Urinary bladder (tissue), 3 donors: ENCODE measurements at regions not wholly inside any gene's neighbourhood (a gene's known extent, or its start where the extent isn't known, plus 50 kb on each side); places are given as distances from the start of the nearest gene placed in this dataset.
A peak's percentile ranks its signal among the peaks of the same experiment; 100 is the strongest.
"Not testable (repeated sequence)": the region's sequence is repeated elsewhere in the genome, so short reads cannot be mapped to it uniquely, and the experiment has no call there.

Source experiments
- DNase-seq: peaks from one replicate; pipeline ENCODE4 v3.0.0-alpha.2; 2015; ENCODE audit errors: extremely low spot score
- H3K27ac ChIP-seq: one replicate; pipeline ENCODE4 v1.5.1; 2013; ENCODE audit warnings: low read depth, mild to moderate bottlenecking, moderate library complexity
- H3K36me3 ChIP-seq: one replicate; pipeline ENCODE4 v1.6.1; 2013; ENCODE audit warnings: mild to moderate bottlenecking, moderate library complexity; ENCODE audit not compliant: insufficient read depth
- H3K4me1 ChIP-seq: one replicate; pipeline ENCODE4 v1.6.1; 2013; ENCODE audit warnings: mild to moderate bottlenecking, moderate library complexity; ENCODE audit not compliant: insufficient read depth
- H3K4me3 ChIP-seq: one replicate; pipeline ENCODE4 v1.5.1; 2013; ENCODE audit warnings: low read depth, low read length
- WGBS: extraction: QIAGEN DNeasy Blood & Tissue Kit; methylation state at CpG from one replicate; pipeline ENCODE4 v1.1.7; 2013; 5-methylcytosine and 5-hydroxymethylcytosine counted together
- donor health status: healthy with polysubstance abuse.
- donor health status: healthy.

GRCh38 chrX:40406330-40406859, 174.4 kb upstream of the ATP6AP2 start:
- 82% methylated on average over 4 of the region's 4 CpGs for WGBS
- Histone ChIP-seq H3K27ac (no peak overlapping the region), H3K36me3 (no peaks in the 10 kb centered on the region), H3K4me3 (no peak overlapping the region), H3K4me1 (no peaks in the 10 kb centered on the region)
- no peak for DNase-seq

DNA sequence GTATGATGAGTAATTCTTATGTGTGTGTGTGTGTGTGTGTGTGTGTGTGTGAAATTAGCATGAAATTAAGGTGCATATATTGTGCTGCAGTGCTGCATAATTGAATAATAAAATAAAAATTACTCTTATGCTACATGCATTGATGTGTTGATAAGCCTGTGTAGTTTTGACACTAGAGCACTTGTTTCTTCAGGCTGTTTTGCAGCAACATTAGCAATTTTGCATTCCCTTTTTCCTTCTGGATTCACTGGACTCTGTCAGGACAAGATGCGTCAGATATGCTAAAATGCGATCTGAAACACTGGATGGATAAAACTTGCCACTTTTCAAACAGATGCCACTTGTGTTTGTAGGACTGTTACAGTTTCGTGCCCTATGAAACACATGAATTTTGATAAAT, 175.4 kb upstream of the ATP6AP2 start:
- Histone ChIP-seq H3K36me3 (no peaks in the 10 kb centered on the region), H3K27ac (no peak overlapping the region), H3K4me3 (no peak overlapping the region), H3K4me1 (no peaks in the 10 kb centered on the region)
- no peak for DNase-seq
- WGBS, result 97% methylated on average over 3 of the region's 3 CpGs

- Histone ChIP-seq H3K4me1 (no peaks in the 10 kb centered on the region), H3K27ac (peak overlapping the region; percentile 10), H3K36me3 (no peaks in the 10 kb centered on the region), H3K4me3 (no peak overlapping the region)
- 83% methylated on average over 7 of the region's 7 CpGs for WGBS
- no peak for DNase-seq
Measured at GRCh38 chrX:40403757-40404156, 177.0 kb upstream of the ATP6AP2 start.

- no peaks in the 10 kb centered on the region for H3K4me1 ChIP-seq
- peak; percentile 33 for DNase-seq
- WGBS, result 13% methylated on average over 12 of the region's 12 CpGs
- H3K4me3 ChIP-seq, result no peak overlapping the region
- no peak overlapping the region for H3K27ac ChIP-seq
- H3K36me3 ChIP-seq, result no peaks in the 10 kb centered on the region
Measured at GRCh38 chrX:40402831-40403533, 177.8 kb upstream of the ATP6AP2 start.

DNA sequence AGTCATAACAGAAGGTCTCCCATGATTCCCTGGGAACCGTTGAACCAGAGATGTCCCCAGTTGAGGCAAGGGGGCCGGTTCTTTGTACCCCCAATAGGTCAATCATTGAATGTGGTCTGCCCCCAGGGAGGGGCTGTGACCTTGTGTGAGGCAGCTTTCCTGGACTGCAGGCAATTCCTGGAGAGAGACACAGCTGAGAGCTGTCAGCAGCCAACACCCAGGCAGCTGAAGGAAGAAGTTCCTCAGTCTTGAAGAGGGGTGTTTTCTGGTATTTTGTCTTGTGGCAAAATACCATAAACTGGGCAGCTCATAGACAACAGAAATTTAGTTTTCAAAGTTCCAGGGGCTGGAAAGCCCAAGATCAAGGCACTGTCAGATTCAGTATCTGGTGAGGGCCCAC, 185.7 kb upstream of the ATP6AP2 start:
- DNase-seq, result no peak
- Histone ChIP-seq H3K4me1 (no peaks in the 10 kb centered on the region), H3K36me3 (no peaks in the 10 kb centered on the region), H3K4me3 (no peak overlapping the region), H3K27ac (no peak overlapping the region)
- WGBS, result 89% methylated on average over 2 of the region's 2 CpGs

- no peaks in the 10 kb centered on the region for H3K4me1 ChIP-seq
- no peak overlapping the region for H3K27ac ChIP-seq
- DNase-seq, result no peak
- H3K4me3 ChIP-seq, result no peak overlapping the region
- no peaks in the 10 kb centered on the region for H3K36me3 ChIP-seq
- 95% methylated on average over 5 of the region's 5 CpGs for WGBS
Measured at GRCh38 chrX:40394302-40394701, 186.5 kb upstream of the ATP6AP2 start.

DNA sequence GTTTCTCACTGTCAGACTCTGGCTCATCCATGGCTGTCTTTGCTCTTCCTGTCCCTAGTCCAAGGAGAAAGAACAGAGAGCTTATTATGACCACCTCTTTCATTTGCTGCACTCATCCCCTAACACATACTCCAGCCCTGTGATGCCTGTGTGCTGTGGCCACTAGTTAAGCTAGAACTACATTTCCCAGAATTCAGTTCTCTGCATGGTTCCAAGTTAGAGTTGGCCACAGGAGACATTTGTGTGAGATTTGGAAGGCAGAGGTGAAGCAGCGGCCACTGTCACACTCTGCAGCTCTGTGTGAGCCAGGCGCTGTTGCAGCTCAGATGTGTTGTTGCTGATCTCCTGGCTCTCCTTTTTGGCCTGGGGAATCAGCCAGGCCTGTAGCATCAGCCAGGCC, 188.2 kb upstream of the ATP6AP2 start:
- no peaks in the 10 kb centered on the region for H3K4me1 ChIP-seq
- H3K27ac ChIP-seq, result no peak overlapping the region
- WGBS, result 94% methylated on average over 2 of the region's 2 CpGs
- no peak for DNase-seq
- no peak overlapping the region for H3K4me3 ChIP-seq
- H3K36me3 ChIP-seq, result no peaks in the 10 kb centered on the region

GRCh38 chrX:40391662-40392061, 189.1 kb upstream of the ATP6AP2 start:
- Histone ChIP-seq H3K27ac (no peak overlapping the region), H3K4me3 (no peak overlapping the region), H3K4me1 (no peaks in the 10 kb centered on the region), H3K36me3 (no peaks in the 10 kb centered on the region)
- DNase-seq, result no peak
- 91% methylated on average over 3 of the region's 3 CpGs for WGBS

DNA sequence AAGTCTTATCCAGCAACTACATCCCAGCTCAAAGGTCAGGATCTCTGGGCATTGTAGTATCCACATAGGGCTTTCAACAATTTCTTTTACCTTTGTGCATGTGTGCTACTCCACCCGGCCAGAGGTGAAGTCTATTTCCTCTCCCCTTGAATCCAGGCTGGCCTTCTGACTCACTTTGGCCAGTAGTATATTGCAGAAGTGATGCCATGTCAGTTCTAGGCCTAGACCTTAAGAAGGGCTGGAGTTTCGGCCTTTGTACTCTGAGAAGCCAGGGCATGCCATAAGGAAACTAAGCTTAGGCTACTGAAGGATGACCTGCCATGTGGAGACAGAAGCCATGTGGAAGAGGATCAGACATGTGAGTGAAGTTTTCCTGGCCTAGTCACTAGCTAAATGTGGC, 191.2 kb upstream of the ATP6AP2 start:
- no peaks in the 10 kb centered on the region for H3K36me3 ChIP-seq
- no peaks in the 10 kb centered on the region for H3K4me1 ChIP-seq
- WGBS, result 90% methylated on average over 2 of the region's 2 CpGs
- H3K4me3 ChIP-seq, result no peak overlapping the region
- no peak overlapping the region for H3K27ac ChIP-seq
- DNase-seq, result no peak

DNA sequence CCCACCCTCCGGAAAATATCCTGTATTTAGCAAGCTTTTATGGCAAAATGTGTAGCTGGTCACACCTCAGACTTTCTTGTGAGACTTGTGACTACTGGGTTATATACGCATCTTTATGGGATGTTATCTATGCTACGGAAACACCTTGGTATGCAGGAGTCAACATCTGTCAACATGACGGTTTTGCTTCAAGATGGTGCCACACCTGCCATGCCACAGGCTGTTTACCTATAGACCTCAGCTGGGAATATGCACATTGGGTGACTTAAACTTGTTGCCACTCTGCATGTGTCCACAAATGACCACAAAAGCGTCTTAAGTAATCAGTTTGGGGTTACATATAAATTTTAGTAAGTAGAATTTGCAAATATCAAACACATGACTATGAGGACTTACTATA, 192.3 kb upstream of the ATP6AP2 start:
- no peaks in the 10 kb centered on the region for H3K36me3 ChIP-seq
- no peaks in the 10 kb centered on the region for H3K4me1 ChIP-seq
- no peak for DNase-seq
- H3K4me3 ChIP-seq, result no peak overlapping the region
- WGBS, result 90% methylated on average over 5 of the region's 5 CpGs
- no peak overlapping the region for H3K27ac ChIP-seq

DNA sequence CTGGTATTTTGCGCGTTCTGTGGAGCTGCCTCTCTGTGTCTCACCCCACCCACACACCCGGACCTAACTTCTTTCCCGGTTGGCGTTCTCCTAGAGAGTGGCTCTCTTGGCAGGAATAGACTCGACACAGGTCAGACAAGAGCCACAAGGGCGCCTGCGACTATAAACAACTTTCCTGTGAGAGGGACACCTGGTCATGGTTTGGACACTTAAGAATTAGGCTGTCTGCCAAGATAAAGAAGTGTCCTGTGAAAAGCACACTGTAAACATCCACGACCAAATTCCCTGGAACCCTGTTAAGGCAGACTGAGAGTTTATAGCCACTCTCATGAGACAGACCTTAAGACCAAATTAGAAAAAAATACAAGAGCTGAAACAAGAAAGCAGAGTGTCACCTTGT, 192.9 kb upstream of the ATP6AP2 start:
- not testable (repeated sequence) for H3K36me3 ChIP-seq, H3K4me1 ChIP-seq, H3K27ac ChIP-seq, H3K4me3 ChIP-seq, DNase-seq
- 48% methylated on average over 9 of the region's 9 CpGs for WGBS

GRCh38 chrX:40387311-40387710, 193.5 kb upstream of the ATP6AP2 start:
- WGBS, result 88% methylated on average over 7 of the region's 7 CpGs
- not testable (repeated sequence) for H3K36me3 ChIP-seq, DNase-seq, H3K4me1 ChIP-seq, H3K4me3 ChIP-seq, H3K27ac ChIP-seq

GRCh38 chrX:40385682-40386081, 195.1 kb upstream of the ATP6AP2 start:
- no peaks in the 10 kb centered on the region for H3K36me3 ChIP-seq
- no peak overlapping the region for H3K27ac ChIP-seq
- H3K4me1 ChIP-seq, result no peaks in the 10 kb centered on the region
- no peak for DNase-seq
- H3K4me3 ChIP-seq, result no peak overlapping the region
- WGBS, result 69% methylated on average over 3 of the region's 3 CpGs

DNA sequence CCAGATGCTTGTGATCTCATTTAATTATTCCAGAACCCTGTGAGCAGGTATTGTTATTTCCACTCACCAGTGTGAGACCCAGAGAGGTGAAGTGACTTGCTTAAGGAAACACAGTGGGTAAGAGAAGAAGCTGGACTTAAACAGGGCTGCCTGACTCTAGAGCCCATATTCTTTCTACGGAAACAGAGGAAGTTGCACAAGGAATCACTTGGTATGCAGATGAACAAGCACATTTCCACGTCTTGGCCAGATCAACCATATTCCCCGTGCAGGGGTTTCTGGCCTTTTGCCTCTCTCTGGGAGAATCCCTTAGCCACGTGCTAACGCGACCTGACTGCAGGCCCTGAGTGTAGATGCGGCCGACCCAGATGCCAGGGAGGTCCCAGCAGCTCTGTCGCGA, 195.5 kb upstream of the ATP6AP2 start:
- Histone ChIP-seq H3K27ac (no peak overlapping the region), H3K36me3 (no peaks in the 10 kb centered on the region), H3K4me3 (no peak overlapping the region), H3K4me1 (no peaks in the 10 kb centered on the region)
- 87% methylated on average over 10 of the region's 10 CpGs for WGBS
- no peak for DNase-seq

DNA sequence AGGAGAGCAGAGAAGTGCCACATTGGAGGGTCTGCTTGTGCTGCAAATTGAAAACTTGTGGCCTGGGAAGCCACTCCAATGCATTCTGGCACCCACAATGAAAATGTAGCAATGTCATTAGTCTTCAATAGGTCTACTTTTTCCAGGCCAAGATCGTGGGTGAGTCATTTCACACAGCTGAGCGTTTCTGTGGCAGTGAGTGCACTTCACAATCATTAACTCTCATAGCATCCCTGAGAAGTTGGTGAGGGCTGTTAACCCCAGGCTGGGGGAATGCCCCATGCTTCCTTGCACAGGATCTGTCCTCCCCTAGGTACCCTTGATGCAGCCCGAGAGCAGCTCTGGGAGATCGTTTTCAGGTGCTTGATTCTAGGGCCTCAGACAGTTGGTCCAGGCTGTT, 196.8 kb upstream of the ATP6AP2 start:
- no peak overlapping the region for H3K27ac ChIP-seq
- DNase-seq, result no peak
- H3K4me3 ChIP-seq, result no peak overlapping the region
- H3K4me1 ChIP-seq, result no peaks in the 10 kb centered on the region
- H3K36me3 ChIP-seq, result no peaks in the 10 kb centered on the region
- 77% methylated on average over 4 of the region's 4 CpGs for WGBS
